ENCODE measurements at regions not wholly inside any gene's neighbourhood (a gene's known extent, or its start where the extent isn't known, plus 50 kb on each side); places are given as distances from the start of the nearest gene placed in this dataset.

- TF ChIP-seq CTCF (IDR thresholded peaks at IDR 0.05): no peak
- no peak for TF ChIP-seq POLR2A (IDR thresholded peaks at IDR 0.05)
Measured at GRCh38 chrX:117301086-117301485, 815.5 kb downstream of the KLHL13 start.

Data from ovary (tissue), 3 donors.